ENCODE measurements at regions not wholly inside any gene's neighbourhood (a gene's known extent, or its start where the extent isn't known, plus 50 kb on each side); places are given as distances from the start of the nearest gene placed in this dataset.

DNA sequence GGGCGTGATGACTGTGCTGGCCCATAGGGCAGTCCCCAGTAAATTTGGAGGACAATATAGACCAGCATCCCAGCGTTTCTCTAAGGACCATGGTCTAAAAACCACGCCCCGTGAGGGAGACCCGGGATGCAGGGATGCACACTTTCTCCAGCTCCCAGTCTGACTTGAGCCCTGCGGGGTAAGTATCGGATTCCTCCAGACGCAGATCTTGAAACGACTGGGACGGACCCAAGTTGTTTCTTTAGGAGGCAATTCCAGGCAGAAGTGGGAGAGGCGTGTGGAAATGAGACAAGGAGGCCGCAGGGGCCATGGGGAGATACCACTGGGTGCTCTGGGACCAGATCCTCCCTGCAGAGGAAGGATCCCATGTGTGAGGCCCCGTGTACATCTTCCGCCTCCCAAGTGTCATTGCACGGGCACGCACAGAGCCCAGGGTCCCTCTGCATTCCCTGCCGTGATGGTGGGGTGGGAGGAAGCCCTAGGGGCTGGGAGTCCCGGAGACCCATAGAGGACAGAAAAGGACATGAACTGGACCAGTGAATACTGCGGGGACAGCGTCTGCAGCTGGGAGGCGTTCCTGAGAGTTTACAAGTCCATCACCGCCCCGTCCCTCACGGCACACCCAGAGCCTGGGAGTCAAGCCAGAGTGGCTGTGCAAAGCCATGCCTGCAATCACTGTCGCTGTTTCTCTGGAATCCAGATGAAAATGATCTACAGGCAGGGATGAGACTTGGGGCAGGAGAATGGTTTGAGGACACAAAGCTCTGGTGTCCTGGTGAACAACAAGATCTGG is 522.9 kb downstream of the CDH26 start:
- Histone ChIP-seq H3K4me3 (no peak overlapping the region), H3K36me3 (ENCODE audit: insufficient read depth in 1 of 2, low read depth in 1 of 2) (no peaks in the 10 kb centered on the region), H3K9me3 (no peaks in the 10 kb centered on the region), H3K27ac (no peak overlapping the region), H3K27me3 (ENCODE audit: insufficient read depth in 3 of 3, low read length in 2 of 3) (peaks cover 0 to 4% (median 4%) of the 10 kb centered on the region in 3 donors), H3K4me1 (no peaks in the 10 kb centered on the region)
- intact Hi-C loops (cut with DNase I): no loop called here
- TF ChIP-seq, protein P1, sequence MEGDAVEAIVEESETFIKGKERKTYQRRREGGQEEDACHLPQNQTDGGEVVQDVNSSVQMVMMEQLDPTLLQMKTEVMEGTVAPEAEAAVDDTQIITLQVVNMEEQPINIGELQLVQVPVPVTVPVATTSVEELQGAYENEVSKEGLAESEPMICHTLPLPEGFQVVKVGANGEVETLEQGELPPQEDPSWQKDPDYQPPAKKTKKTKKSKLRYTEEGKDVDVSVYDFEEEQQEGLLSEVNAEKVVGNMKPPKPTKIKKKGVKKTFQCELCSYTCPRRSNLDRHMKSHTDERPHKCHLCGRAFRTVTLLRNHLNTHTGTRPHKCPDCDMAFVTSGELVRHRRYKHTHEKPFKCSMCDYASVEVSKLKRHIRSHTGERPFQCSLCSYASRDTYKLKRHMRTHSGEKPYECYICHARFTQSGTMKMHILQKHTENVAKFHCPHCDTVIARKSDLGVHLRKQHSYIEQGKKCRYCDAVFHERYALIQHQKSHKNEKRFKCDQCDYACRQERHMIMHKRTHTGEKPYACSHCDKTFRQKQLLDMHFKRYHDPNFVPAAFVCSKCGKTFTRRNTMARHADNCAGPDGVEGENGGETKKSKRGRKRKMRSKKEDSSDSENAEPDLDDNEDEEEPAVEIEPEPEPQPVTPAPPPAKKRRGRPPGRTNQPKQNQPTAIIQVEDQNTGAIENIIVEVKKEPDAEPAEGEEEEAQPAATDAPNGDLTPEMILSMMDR (IDR thresholded peaks at IDR 0.05): no peak
- 56 to 64% (median 58%) methylated on average over 25 of the region's 25 CpGs for WGBS, 3 donors
- ATAC-seq (no peak), DNase-seq (peak in 1 of 2 donors; percentile 69)

DNA sequence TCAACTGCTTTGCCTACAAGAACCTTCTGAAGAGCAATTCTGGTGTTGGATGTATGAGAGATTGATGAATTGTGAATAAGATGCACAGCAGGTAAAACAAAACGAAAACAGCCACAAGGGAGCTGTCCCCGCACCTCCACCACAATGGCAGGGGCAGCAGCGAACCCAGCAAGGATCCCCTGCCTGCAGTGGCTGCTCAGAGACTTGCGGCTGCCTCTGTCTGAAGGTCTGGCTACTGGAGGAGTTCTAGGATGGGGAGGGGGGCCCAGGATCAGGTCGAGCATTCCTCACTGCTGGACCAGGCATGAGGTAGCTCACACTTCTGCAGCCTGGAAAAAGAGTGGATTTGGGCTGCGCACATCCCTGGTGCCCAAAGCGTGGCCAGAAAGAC is 523.5 kb downstream of the CDH26 start:
- H3K9me3 ChIP-seq: no peaks in the 10 kb centered on the region
- intact Hi-C loops (cut with DNase I): no loop called here
- no peak for ATAC-seq
- TF ChIP-seq, protein P1 (IDR thresholded peaks at IDR 0.05): no peak
- no peaks in the 10 kb centered on the region for H3K4me1 ChIP-seq
- H3K27me3 ChIP-seq (ENCODE audit: insufficient read depth in 3 of 3, low read length in 2 of 3): peaks cover 0 to 4% (median 4%) of the 10 kb centered on the region in 3 donors
- H3K36me3 ChIP-seq (ENCODE audit: insufficient read depth in 1 of 2, low read depth in 1 of 2): no peaks in the 10 kb centered on the region
- DNase-seq: no peak
- H3K4me3 ChIP-seq: no peak overlapping the region
- 73 to 78% (median 77%) methylated on average over 7 of the region's 7 CpGs for WGBS, 3 donors
- no peak overlapping the region for H3K27ac ChIP-seq

DNA sequence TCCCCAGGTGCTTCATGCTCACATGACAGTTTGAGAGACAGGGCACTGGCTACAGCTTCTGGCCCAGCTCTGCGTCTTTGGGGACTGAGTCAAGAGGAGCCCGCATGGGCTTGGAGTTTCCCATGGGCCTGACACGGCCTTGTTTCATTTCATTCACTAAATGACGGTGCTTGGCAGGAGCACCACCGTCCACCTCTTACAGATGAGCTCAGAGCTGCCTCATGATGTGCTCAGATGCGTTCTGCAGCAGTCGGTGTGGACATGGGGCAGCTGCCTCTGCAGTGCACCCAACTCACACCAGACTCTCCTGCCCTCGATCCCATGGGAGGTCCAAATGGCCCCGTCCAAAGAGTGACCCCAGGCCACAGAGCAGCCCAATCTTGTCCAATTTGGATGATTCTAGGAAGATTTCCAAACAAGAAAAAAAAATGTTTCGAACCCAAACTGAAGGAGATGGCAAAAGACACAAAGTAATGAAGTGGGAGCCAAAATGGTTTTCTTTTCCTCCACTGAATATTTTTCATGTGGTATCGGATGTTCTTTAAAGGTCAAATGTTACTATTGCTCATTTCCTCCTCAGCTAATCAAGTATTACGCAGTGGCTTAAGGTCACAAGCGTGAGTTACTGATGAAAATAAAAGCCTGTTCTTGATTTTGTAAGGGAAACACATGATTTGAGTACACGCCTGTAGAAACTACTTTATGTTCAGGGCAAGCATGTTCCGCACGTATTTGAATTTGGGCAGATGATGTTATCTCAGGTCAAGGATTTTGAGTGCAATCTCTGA is 524.2 kb downstream of the CDH26 start:
- DNase-seq (no peak), ATAC-seq (peak in 2 of 4 donors; percentile 26 to 39)
- intact Hi-C loops (cut with DNase I): no loop called here
- TF ChIP-seq, protein P1 (IDR thresholded peaks at IDR 0.05): no peak
- Histone ChIP-seq H3K36me3 (ENCODE audit: insufficient read depth in 1 of 2, low read depth in 1 of 2) (no peaks in the 10 kb centered on the region), H3K9me3 (no peaks in the 10 kb centered on the region), H3K4me1 (no peaks in the 10 kb centered on the region), H3K27me3 (ENCODE audit: insufficient read depth in 3 of 3, low read length in 2 of 3) (peaks cover 0 to 4% (median 4%) of the 10 kb centered on the region in 3 donors), H3K4me3 (no peak overlapping the region), H3K27ac (no peak overlapping the region)
- WGBS, 3 donors: 24 to 45% (median 36%) methylated on average over 16 of the region's 16 CpGs

DNA sequence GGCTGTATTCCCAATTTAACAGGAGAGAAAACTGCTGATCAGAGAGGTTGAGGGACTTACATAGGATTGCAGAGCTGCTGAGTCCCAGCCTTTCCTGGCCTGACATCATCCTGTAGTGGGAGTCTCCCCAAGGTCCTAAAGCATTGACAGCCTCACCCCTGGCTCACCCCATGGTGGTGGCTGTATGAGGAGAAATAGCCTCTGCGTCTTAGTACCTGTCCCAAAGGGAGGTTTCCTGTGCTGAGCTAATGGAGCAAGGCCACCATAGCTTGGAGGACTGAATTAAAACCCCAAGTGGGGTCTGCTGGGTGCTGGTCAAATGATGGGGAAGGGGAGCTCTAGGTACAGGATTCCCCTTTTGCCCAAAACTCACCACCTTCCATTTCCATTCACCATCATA is 525.1 kb downstream of the CDH26 start:
- Histone ChIP-seq H3K27ac (no peak overlapping the region), H3K4me3 (no peak overlapping the region), H3K27me3 (ENCODE audit: insufficient read depth in 3 of 3, low read length in 2 of 3) (peaks cover 0 to 4% (median 4%) of the 10 kb centered on the region in 3 donors), H3K9me3 (no peaks in the 10 kb centered on the region), H3K4me1 (no peaks in the 10 kb centered on the region), H3K36me3 (ENCODE audit: insufficient read depth in 1 of 2, low read depth in 1 of 2) (no peaks in the 10 kb centered on the region)
- ATAC-seq (no peak), DNase-seq (no peak)
- WGBS, 3 donors: 86 to 93% (median 88%) methylated on average over 1 of the region's 1 CpG
- TF ChIP-seq, protein P1 (IDR thresholded peaks at IDR 0.05): no peak
- intact Hi-C loops (cut with DNase I): no loop called here
